HG03442 (cell line): ENCODE measurements at regions not wholly inside any gene's neighbourhood (a gene's known extent, or its start where the extent isn't known, plus 50 kb on each side); places are given as distances from the start of the nearest gene placed in this dataset.
"Not testable (repeated sequence)": the region's sequence is repeated elsewhere in the genome, so short reads cannot be mapped to it uniquely, and the experiment has no call there.

Experiments
- ATAC-seq: cut with Tn5 transposase; IDR thresholded peaks from one replicate; pipeline ENCODE4 v1.9.1; 2021; ENCODE audit warnings: mild to moderate bottlenecking, moderate library complexity; ENCODE audit not compliant: unreplicated experiment

DNA sequence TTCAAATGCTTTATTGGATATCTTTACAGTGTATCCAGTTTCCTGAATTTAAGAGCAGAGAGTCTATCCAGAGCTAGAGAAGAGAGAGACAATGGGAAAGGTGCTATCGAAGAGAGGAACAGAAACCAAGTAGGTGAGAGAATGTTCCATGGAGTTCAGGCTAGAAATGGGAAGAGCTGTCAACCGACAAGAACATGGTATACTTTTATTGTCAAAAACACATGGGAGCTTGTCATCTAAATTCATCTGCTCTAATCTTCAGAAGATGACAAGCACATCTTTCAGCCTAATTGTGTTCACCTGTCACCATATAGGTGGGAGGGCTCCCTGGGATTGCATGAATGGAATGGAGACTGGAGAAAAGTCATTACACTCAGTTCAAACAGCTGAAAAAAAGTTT is 690.4 kb upstream of the LRATD1 start:
- ATAC-seq = no peak

- ATAC-seq = no peak
Observed at GRCh38 chr2:13950761-13951160, 681.8 kb upstream of the LRATD1 start.

DNA sequence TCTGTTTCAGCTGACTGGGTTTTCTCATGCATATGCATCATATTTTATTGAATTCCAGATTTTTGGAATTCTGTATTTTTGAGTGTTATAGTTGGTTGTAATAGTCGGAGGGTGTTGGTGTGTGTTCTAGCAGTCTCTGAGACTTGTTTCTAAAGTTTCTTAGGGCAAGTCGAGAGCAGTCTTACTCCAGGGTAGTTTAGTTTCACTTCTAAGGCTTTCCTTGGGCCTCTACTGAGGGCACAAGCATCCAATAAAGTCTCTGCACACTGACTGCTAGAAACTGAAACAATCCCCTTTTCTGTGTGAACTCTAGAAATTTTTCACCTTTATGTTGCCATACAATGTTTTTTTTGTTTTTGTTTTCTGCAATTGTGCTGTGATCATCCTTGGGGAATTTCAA is 663.7 kb upstream of the LRATD1 start:
- ATAC-seq = no peak

- no peak for ATAC-seq
Observed at GRCh38 chr2:13986119-13986720, 646.3 kb upstream of the LRATD1 start.

GRCh38 chr2:13996527-13996926 is 636.0 kb upstream of the LRATD1 start:
- ATAC-seq = no peak

- no peak for ATAC-seq
Observed at GRCh38 chr2:14011190-14011589, 621.3 kb upstream of the LRATD1 start.

- ATAC-seq = no peak
Observed at GRCh38 chr2:14015113-14015630, 617.3 kb upstream of the LRATD1 start.

GRCh38 chr2:14016289-14016955 is 616.1 kb upstream of the LRATD1 start:
- no peak for ATAC-seq

DNA sequence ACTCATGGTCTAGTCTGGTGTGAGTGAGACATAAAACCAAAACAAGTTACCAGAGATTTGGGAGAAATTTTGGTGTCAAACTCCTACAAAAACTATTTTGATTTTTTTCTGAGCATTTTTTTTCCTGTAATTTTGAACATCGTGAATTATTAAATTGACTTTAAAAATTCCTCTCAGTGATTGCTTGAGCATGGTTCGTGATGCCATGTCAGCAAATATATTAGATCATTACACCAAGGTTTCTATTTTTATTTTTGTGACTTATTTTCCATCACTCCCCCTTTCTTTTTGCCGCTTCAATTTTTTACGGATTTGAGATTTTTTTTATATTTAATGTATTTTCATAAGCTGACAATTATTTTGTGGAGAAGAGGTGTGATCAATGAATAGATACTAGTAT is 613.9 kb upstream of the LRATD1 start:
- ATAC-seq = no peak

- ATAC-seq = no peak
Observed at GRCh38 chr2:14023558-14023957, 609.0 kb upstream of the LRATD1 start.

GRCh38 chr2:14039134-14039533 is 593.4 kb upstream of the LRATD1 start:
- ATAC-seq = no peak

DNA sequence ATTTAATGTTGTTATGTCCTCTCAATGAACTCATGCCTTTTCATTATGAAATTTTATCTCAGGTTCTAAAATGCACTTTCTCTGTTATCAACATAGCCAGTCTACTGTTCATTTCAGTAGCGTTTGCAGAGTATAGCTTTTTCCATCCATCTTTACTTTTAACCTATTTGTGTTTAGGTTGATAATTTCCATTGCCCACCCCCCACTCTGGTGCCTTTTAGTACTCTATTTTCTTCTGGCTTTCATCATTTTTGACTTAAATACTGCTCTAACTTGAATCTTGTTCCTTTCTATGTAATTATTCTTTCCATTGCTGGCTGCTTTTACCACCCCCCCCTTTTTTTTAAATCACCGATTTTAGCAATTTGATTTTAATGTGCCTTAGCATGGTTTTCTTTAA is 585.0 kb upstream of the LRATD1 start:
- no peak for ATAC-seq

- no peak for ATAC-seq
Observed at GRCh38 chr2:14051401-14051800, 581.1 kb upstream of the LRATD1 start.

DNA sequence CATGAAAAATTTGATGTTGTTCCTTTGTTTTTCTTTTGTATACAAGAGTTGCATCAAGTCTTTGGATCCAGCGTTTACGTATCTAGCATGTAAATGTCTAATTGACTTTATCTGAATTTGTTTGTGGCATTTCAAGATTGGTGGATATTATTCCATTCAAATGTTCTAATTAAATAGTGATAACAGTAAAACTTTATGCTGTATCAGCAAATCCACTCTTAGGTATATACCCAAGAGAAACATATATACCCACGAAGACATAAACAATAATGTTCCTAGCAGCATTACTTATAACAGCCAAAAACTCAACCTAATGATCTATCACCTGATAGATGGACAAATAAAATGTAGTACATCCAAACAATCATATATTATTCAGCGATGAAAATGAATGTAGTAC is 579.4 kb upstream of the LRATD1 start:
- no peak for ATAC-seq

DNA sequence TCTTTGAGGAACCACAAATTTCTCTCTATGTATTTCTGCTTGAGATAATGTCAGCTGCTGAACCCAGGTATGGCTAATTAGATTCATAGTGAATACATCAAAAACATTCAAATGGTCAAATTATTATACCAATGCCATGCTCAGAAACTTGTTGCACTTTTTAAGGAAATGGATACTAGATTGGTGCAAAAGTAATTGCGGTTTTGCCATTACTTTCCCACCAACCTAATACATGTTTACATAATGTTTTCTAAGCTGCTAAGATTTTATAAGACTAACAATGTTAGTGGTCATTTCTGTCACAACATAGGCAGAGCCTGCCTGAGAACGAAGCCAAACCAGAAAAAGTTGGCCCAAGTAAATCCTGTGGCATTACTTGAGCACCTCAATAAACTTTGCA is 568.2 kb upstream of the LRATD1 start:
- ATAC-seq = no peak

- ATAC-seq = no peak
Observed at GRCh38 chr2:14072338-14072737, 560.2 kb upstream of the LRATD1 start.

DNA sequence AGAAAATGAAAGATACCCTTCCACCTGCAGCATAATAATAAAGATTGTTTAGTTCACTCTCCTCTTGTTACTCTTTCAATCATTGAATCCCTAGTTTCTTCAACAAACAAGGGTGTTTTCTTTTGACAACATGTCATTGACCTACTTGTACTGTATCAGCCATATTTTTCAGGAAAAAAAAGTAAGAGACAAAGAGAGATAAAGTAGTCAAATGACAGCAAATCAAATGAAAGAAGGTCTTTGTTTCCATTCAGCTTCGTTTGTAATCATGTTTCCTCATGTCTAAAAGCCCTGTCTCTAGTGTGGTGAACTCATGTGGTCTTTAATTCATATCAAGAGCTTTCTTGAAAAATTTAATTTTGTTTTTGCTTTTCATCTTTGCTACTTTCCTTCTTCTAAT is 557.8 kb upstream of the LRATD1 start:
- no peak for ATAC-seq

DNA sequence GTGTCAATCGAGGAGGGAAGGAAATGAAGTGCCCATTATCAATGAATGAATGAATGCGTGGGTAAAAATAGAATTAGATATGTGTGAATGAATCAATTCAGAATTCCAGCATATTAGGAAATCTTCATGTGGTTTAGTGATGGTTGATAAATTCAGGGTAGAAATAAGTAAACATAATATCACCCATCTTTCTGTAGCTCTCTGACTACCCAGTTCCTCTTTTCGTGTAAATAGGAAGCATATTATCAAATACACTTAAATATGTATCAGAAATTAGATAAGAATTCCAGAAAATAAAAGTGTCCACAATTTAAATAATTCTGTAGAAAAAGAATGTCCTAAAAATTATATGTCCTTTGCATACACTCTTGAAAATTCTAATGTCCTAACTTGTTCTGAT is 552.9 kb upstream of the LRATD1 start:
- ATAC-seq = no peak

DNA sequence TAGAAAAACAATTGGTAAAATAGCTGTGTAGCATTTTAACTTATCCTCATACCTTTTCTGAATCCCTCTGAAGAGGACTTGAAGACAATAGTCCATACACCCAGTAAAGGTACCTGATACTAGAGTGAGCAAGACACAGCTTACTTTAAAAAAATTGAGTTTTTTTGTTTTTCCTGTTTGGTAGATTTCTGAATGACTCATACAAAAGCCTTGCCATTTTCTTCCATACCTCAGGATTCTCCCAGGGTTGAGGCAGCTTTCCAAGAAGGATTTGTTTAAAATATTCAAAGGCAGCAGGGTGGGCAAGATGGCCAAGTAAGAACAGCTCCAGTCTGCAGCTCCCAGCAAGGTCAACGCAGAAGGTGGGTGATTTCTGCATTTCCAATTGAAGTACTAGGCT is 551.0 kb upstream of the LRATD1 start:
- ATAC-seq = no peak

GRCh38 chr2:14082640-14083039 is 549.9 kb upstream of the LRATD1 start:
- no peak for ATAC-seq

- ATAC-seq = no peak
Observed at GRCh38 chr2:14094592-14094991, 537.9 kb upstream of the LRATD1 start.

DNA sequence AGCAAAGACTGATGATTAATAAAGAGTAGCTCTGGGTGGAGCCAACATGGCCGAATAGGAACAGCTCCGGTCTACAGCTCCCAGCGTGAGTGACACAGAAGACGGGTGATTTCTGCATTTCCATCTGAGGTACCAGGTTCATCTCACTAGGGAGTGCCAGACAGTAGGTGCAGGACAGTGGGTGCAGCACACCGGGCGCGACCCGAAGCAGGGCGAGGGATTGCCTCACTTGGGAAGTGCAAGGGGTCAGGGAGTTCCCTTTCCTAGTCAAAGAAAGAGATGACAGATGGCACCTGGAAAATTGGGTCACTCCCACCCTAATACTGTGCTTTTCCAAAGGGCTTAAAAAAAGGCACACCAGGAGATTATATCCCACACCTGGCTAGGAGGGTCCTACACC is 533.4 kb upstream of the LRATD1 start:
- ATAC-seq = not testable (repeated sequence)

- no peak for ATAC-seq
Observed at GRCh38 chr2:14114275-14114674, 518.2 kb upstream of the LRATD1 start.
